ENCODE measurements at regions not wholly inside any gene's neighbourhood (a gene's known extent, or its start where the extent isn't known, plus 50 kb on each side); places are given as distances from the start of the nearest gene placed in this dataset.

- TF ChIP-seq CTCF (IDR thresholded peaks at IDR 0.05; ENCODE audit: borderline replicate concordance, extremely low read depth, low read length, poor library complexity, severe bottlenecking): no peak
- no peak for TF ChIP-seq EZH2 (IDR thresholded peaks at IDR 0.05; ENCODE audit: borderline replicate concordance, low read depth, low read length, severe bottlenecking)
Observed at GRCh38 chr7:116148626-116149025, 61.7 kb upstream of the TES start.
